Psoas muscle (tissue), 7 donors: ENCODE measurements at regions not wholly inside any gene's neighbourhood (a gene's known extent, or its start where the extent isn't known, plus 50 kb on each side); places are given as distances from the start of the nearest gene placed in this dataset.

Source experiments
- ATAC-seq, 4 donors: fragments of 200-7000 bp; cut with Tn5 transposase; one replicate each; pipeline ENCODE4 v1.9.1; 2020; ENCODE audit warnings: moderate library complexity in 3 of 4, mild to moderate bottlenecking in 2 of 4
- DNase-seq, 2 donors: peaks; one replicate each; pipeline ENCODE4 v3.0.0-alpha.2; 2020
- H3K27ac ChIP-seq: fragments of 200-600 bp; one replicate; pipeline ENCODE4 v1.8.0; 2022
- H3K27me3 ChIP-seq, 3 donors: fragments of 200-600 bp in 1 of 3; one replicate each; pipeline versions ENCODE4 v1.6.1 to v1.8.0; 2013 to 2022; ENCODE audit warnings: low read length in 2 of 3, mild to moderate bottlenecking in 2 of 3, moderate library complexity in 1 of 3; ENCODE audit not compliant: insufficient read depth in 3 of 3
- H3K36me3 ChIP-seq, 2 donors: fragments of 200-600 bp in 1 of 2; one replicate each; pipeline versions ENCODE4 v1.6.1 to v1.8.0; 2013 to 2022; ENCODE audit warnings: low read depth in 1 of 2, mild to moderate bottlenecking in 1 of 2, moderate library complexity in 1 of 2; ENCODE audit not compliant: insufficient read depth in 1 of 2
- H3K4me1 ChIP-seq: fragments of 200-600 bp; one replicate; pipeline ENCODE4 v1.8.0; 2022
- H3K4me3 ChIP-seq: fragments of 200-600 bp; one replicate; pipeline ENCODE4 v1.8.0; 2022; ENCODE audit warnings: mild to moderate bottlenecking
- H3K9me3 ChIP-seq: fragments of 200-600 bp; one replicate; pipeline ENCODE4 v1.8.0; 2022
- WGBS, 3 donors: extraction: QIAGEN DNeasy Blood & Tissue Kit; methylation state at CpG; one replicate each; pipeline versions ENCODE4 v1.1.6 to v1.1.7; 2013; 5-methylcytosine and 5-hydroxymethylcytosine counted together
- intact Hi-C, 2 donors: fragments of 100-400 bp; cut with DNase I; formaldehyde crosslinking; loops; one replicate each; pipeline versions ENCODE4 v1.11.0 to v1.14.2; 2022
- TF ChIP-seq, protein P1 (sequence below): fragments of 200-600 bp; IDR thresholded peaks from one replicate; pipeline ENCODE4 v1.8.0; 2022; ENCODE audit warnings: antibody characterized with exemption
- donor health status: healthy with polysubstance abuse.
- donor health status: DM: no; HTN: no; CAD: no; lungs with moderate emphysema.
- donor health status: Bipolar disorder and iron deficiency.
- donor health status: healthy.
- donor health status: DM: yes; HTN: yes; CAD: no.
- donor health status: DM: no; HTN: no; CAD: no.
- donor health status: DM: yes; HTN: yes; CAD: no.

DNA sequence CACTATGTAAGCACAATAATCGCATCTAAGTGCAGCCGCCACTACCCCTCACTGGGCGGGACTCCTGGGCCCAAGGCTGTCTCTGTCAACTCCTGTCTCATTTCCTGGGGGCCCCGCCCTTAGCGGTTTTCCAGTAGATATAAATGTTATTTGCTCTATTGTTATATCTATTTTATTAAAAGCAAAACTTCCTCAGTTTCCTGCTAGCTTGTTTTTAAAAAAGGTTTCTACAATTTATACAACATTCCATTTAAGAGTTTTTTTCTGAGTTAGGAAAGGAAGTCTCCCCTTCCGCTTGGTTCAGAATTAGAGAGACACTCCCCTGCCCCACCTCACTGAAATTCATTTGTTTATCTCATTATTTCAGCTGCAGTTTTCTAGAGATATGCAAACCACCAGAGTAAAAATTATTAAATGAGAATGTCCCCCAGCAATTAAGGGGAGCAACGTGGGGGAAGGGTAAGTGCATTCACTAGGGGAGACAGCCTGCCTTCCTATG lies 82.7 kb downstream of the RAMP3 start:
- DNase-seq: no peak
- 74 to 75% (median 74%) methylated on average over 7 of the region's 7 CpGs for WGBS, 3 donors
- H3K27ac ChIP-seq: no peak overlapping the region
- intact Hi-C loops: no loop called here
- no peak for ATAC-seq
- TF ChIP-seq, protein P1, sequence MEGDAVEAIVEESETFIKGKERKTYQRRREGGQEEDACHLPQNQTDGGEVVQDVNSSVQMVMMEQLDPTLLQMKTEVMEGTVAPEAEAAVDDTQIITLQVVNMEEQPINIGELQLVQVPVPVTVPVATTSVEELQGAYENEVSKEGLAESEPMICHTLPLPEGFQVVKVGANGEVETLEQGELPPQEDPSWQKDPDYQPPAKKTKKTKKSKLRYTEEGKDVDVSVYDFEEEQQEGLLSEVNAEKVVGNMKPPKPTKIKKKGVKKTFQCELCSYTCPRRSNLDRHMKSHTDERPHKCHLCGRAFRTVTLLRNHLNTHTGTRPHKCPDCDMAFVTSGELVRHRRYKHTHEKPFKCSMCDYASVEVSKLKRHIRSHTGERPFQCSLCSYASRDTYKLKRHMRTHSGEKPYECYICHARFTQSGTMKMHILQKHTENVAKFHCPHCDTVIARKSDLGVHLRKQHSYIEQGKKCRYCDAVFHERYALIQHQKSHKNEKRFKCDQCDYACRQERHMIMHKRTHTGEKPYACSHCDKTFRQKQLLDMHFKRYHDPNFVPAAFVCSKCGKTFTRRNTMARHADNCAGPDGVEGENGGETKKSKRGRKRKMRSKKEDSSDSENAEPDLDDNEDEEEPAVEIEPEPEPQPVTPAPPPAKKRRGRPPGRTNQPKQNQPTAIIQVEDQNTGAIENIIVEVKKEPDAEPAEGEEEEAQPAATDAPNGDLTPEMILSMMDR: no peak
- H3K36me3 ChIP-seq: no peaks in the 10 kb centered on the region
- H3K9me3 ChIP-seq: no peaks in the 10 kb centered on the region
- H3K27me3 ChIP-seq: peaks cover 0 to 11% (median 0%) of the 10 kb centered on the region in 3 donors
- H3K4me3 ChIP-seq: no peak overlapping the region
- no peaks in the 10 kb centered on the region for H3K4me1 ChIP-seq

DNA sequence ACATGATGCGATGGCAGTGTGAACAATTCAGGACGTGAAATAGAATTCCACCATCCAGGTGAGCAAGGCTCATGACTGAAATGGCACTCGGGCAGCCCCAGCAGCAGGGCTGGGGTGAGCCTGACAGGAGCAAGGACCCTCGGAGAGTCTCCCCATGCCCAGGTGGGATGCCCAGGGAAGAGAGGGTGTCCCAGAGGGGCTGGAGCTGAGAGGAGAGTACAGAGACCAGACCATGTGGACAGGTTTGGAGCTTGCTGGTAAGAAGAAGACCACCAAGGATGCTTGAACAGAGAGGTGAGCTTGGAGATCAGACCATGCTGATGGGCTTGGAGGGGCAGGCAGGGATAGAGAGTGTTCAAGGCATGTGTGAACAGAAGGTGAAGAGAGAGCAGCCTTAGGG lies 83.3 kb downstream of the RAMP3 start:
- Histone ChIP-seq H3K27me3 (peaks cover 0 to 11% (median 0%) of the 10 kb centered on the region in 3 donors), H3K4me1 (no peaks in the 10 kb centered on the region), H3K9me3 (no peaks in the 10 kb centered on the region), H3K36me3 (no peaks in the 10 kb centered on the region), H3K27ac (no peak overlapping the region), H3K4me3 (no peak overlapping the region)
- no peak for ATAC-seq
- TF ChIP-seq, protein P1: no peak
- no peak for DNase-seq
- WGBS, 3 donors: 81 to 85% (median 83%) methylated on average over 4 of the region's 4 CpGs
- intact Hi-C loops: no loop called here

DNA sequence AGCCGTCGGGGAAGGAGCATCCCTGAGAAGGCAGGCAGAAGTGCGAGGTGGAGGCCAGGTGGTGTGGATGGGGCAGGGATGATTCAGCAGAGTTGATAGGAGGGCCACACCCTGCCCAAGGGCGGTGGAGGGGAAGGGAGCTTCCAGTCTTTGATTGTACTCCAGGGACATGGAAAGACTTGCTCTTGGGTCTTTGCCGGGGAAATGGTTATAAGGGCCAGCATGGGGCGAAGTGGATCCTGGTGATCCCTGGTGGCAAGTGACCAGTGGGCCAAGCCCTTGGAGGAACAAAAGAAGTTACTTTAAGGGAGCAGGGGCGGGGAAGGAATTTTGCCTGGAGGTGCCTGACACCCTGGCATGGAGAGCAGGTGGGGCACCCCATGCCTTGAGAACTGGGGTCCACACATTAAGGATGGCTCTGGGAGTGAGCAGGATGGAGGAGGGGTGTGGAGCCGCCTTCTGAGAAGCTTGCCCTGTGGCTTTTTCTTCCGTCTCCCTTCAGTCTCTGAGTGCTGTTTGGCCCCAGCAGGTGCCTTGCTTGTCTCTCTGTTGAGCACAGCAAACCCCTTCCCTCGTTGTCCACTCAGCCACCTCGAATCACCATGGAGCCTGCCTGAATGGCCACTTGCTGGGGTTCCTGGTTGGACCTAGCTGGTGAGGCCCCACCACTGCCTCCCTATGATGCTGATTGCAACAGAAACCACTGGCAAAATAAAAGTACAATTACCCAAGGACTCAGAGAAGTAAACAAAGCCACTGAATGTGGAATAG lies 83.9 kb downstream of the RAMP3 start:
- TF ChIP-seq, protein P1: no peak
- no peak for ATAC-seq
- no peak overlapping the region for H3K27ac ChIP-seq
- DNase-seq: no peak
- no peaks in the 10 kb centered on the region for H3K9me3 ChIP-seq
- H3K27me3 ChIP-seq: peaks cover 0 to 11% (median 0%) of the 10 kb centered on the region in 3 donors
- H3K4me3 ChIP-seq: no peak overlapping the region
- intact Hi-C loops: no loop called here
- WGBS, 3 donors: 68 to 74% (median 69%) methylated on average over 11 of the region's 11 CpGs
- H3K4me1 ChIP-seq: no peaks in the 10 kb centered on the region
- H3K36me3 ChIP-seq: no peaks in the 10 kb centered on the region

DNA sequence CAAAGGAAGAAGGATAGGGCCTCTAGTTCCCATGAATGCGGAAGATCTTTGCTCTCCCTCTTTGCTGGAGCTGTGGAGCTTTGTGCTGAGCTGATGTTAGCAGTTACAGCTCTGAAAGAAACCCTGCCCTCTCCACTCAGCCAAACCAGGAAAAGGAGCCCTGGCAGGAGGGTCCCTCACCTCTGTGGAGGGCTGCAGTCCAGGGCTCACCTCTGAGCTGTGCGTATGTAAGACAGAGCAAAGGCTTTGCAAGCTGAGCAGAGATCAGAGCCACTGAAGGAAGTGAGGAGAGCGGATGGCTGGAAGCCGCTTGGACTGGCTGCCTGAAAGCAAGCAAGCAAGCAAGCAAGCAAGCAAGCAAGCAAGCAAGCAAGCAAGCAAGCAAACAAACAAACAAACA lies 84.7 kb downstream of the RAMP3 start:
- Histone ChIP-seq H3K36me3 (no peaks in the 10 kb centered on the region), H3K27me3 (peaks cover 0 to 11% (median 0%) of the 10 kb centered on the region in 3 donors), H3K4me3 (no peak overlapping the region), H3K9me3 (no peaks in the 10 kb centered on the region), H3K4me1 (no peaks in the 10 kb centered on the region), H3K27ac (no peak overlapping the region)
- DNase-seq (no peak), ATAC-seq (no peak)
- intact Hi-C loops: no loop called here
- TF ChIP-seq, protein P1: no peak
- WGBS, 3 donors: 71 to 80% (median 72%) methylated on average over 4 of the region's 4 CpGs
